ENCODE measurements at regions not wholly inside any gene's neighbourhood (a gene's known extent, or its start where the extent isn't known, plus 50 kb on each side); places are given as distances from the start of the nearest gene placed in this dataset.

GRCh38 chr15:31782016-31782783 is 248.1 kb upstream of the CHRNA7 start:
- no peak for DNase-seq

GRCh38 chr15:31782951-31783350 is 247.4 kb upstream of the CHRNA7 start:
- no peak for DNase-seq

- DNase-seq = no peak
Measured at GRCh38 chr15:31786360-31786759, 244.0 kb upstream of the CHRNA7 start.

GRCh38 chr15:31788104-31788503 is 242.2 kb upstream of the CHRNA7 start:
- DNase-seq = no peak

GRCh38 chr15:31792611-31793199 is 237.6 kb upstream of the CHRNA7 start:
- DNase-seq = no peak

- no peak for DNase-seq
Measured at GRCh38 chr15:31799319-31799714, 231.0 kb upstream of the CHRNA7 start.

GRCh38 chr15:31799715-31800321 is 230.5 kb upstream of the CHRNA7 start:
- DNase-seq = no peak

- no peak for DNase-seq
Measured at GRCh38 chr15:31801152-31801551, 229.2 kb upstream of the CHRNA7 start.

- DNase-seq = no peak
Measured at GRCh38 chr15:31802761-31803160, 227.6 kb upstream of the CHRNA7 start.

- no peak for DNase-seq
Measured at GRCh38 chr15:31803388-31803884, 226.9 kb upstream of the CHRNA7 start.

GRCh38 chr15:31805090-31805662 is 225.1 kb upstream of the CHRNA7 start:
- no peak for DNase-seq

GRCh38 chr15:31806106-31806505 is 224.2 kb upstream of the CHRNA7 start:
- no peak for DNase-seq

GRCh38 chr15:31811641-31812040 is 218.7 kb upstream of the CHRNA7 start:
- DNase-seq = no peak

- no peak for DNase-seq
Measured at GRCh38 chr15:31814082-31814481, 216.2 kb upstream of the CHRNA7 start.

- no peak for DNase-seq
Measured at GRCh38 chr15:31815411-31816155, 214.7 kb upstream of the CHRNA7 start.

GRCh38 chr15:31822463-31822862 is 207.9 kb upstream of the CHRNA7 start:
- DNase-seq = no peak

GRCh38 chr15:31824024-31824423 is 206.3 kb upstream of the CHRNA7 start:
- no peak for DNase-seq

GRCh38 chr15:31828594-31828993 is 201.7 kb upstream of the CHRNA7 start:
- DNase-seq = no peak

GRCh38 chr15:31830591-31830990 is 199.7 kb upstream of the CHRNA7 start:
- no peak for DNase-seq

GRCh38 chr15:31831596-31831995 is 198.7 kb upstream of the CHRNA7 start:
- DNase-seq = no peak

GRCh38 chr15:31834654-31835053 is 195.7 kb upstream of the CHRNA7 start:
- no peak for DNase-seq

- DNase-seq = no peak
Measured at GRCh38 chr15:31839388-31839787, 190.9 kb upstream of the CHRNA7 start.

GRCh38 chr15:31840849-31841476 is 189.4 kb upstream of the CHRNA7 start:
- DNase-seq = no peak

Measured in NCI-H226 (cell line).